ENCODE measurements at regions not wholly inside any gene's neighbourhood (a gene's known extent, or its start where the extent isn't known, plus 50 kb on each side); places are given as distances from the start of the nearest gene placed in this dataset.

DNA sequence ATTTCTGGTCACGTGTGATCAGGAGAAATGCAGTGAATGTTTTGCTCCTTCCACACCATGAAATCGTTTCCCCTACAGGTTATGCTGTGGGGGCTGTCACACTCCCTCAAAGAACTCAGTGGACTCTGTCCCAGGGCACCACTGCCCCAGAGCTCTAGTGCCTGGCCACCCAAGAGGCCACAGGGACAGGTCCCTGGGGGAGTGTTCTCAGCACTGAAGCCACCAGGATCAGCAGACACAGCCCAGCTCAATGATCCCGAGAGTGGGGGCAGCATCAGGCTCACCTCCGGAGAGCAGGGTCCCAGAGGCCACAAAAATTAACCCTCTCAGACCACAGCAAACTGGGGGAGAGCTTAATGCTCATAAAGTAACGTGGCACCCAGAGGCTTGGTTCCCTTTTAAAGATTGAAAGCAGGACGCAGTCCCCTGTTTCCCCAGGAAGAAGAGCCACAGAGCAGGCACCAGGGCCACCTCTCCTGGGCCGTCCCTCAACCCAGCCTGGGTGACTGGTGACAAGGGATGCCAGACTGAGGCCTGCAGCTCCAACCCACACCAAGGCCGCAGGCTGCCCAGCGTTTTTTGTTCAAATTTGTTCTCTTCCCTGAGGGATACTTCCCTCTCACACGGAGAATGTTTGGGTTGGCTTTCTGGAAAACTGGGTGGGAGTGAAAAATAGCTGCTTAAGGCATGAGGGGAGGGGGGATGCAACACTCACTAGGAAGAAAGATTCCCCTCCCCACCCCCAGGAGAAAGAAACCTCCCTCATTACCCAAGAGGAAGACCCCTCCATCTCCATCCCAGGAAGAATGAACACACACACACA, 123.3 kb upstream of the IGF1R start:
- H3K9me3 ChIP-seq (ENCODE audit: control insufficient read depth, low read length, poor library complexity, severe bottlenecking), result no peaks in the 10 kb centered on the region
- Mint-ChIP-seq H3K36me3 (ENCODE audit: low read depth) (no peaks in the 10 kb centered on the region), H3K27me3 (peaks cover 31% of the 10 kb centered on the region), H3K4me3 (no peak overlapping the region), H3K27ac (no peak overlapping the region), H3K4me1 (no peaks in the 10 kb centered on the region)
- no peak for ATAC-seq
- no peak for DNase-seq

- no peak overlapping the region for H3K4me3 Mint-ChIP-seq
- DNase-seq (no peak), ATAC-seq (no peak)
- H3K4me1 Mint-ChIP-seq, result no peaks in the 10 kb centered on the region
- H3K27me3 Mint-ChIP-seq, result peaks cover 37% of the 10 kb centered on the region
- H3K9me3 ChIP-seq (ENCODE audit: control insufficient read depth, low read length, poor library complexity, severe bottlenecking), result no peaks in the 10 kb centered on the region
- no peaks in the 10 kb centered on the region for H3K36me3 Mint-ChIP-seq (ENCODE audit: low read depth)
- no peak overlapping the region for H3K27ac Mint-ChIP-seq
Observed at GRCh38 chr15:98525661-98526001, 122.7 kb upstream of the IGF1R start.

DNA sequence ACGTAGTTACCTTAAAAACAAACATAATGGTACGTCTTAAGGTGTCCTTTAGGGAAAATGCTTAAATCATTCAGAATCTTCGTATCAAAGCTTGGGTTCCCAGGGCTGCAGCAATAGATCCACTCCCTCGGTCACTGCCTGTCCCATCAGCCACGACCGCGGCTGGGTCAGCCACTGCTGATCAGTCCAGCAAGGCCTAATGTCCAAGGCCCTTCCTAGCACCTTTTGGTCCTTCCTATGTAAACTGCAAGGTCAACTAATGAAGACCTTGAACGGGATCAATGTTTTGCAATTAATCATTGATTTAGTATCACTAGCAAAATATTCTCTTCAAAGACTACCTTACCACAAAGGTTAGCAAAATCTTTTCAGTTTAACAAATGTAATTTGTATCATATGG, 122.2 kb upstream of the IGF1R start:
- H3K4me3 Mint-ChIP-seq, result no peak overlapping the region
- H3K4me1 Mint-ChIP-seq, result no peaks in the 10 kb centered on the region
- ATAC-seq (no peak), DNase-seq (no peak)
- peaks cover 41% of the 10 kb centered on the region for H3K27me3 Mint-ChIP-seq
- no peaks in the 10 kb centered on the region for H3K36me3 Mint-ChIP-seq (ENCODE audit: low read depth)
- H3K9me3 ChIP-seq (ENCODE audit: control insufficient read depth, low read length, poor library complexity, severe bottlenecking), result no peaks in the 10 kb centered on the region
- no peak overlapping the region for H3K27ac Mint-ChIP-seq

DNA sequence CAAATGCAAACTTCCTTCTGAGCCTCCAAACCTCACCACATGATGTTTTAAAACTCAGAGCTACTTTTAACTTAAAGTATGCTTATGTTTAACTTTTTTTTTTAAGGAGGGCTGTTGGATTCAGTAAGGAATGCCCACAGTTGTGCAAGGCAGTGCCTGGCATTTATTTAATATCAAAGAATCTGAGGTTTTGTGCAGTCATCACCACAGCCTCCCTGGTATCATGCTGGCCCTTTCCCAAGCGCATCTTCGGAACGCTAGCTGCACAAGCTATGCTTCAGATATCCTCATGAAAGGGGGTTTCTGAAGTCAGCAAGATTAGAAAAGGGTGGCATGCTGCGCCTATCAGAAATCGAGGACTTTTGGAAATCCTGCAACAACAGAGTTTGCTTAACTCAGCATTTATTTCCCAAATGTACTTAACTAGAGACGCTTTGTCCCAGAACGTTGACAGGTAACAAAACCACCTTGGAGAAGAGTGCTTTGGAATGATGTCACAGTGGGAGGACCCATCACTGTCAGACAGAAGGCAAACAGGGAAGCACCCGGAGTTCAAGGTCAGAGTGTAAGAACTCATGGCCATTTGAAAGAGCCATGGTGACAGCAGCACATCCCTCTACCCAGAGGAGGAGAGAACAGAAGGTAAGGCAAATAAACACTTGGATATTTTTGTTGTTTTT, 120.2 kb upstream of the IGF1R start:
- no peaks in the 10 kb centered on the region for H3K9me3 ChIP-seq (ENCODE audit: control insufficient read depth, low read length, poor library complexity, severe bottlenecking)
- ATAC-seq (no peak), DNase-seq (no peak)
- H3K4me3 Mint-ChIP-seq, result no peak overlapping the region
- no peaks in the 10 kb centered on the region for H3K36me3 Mint-ChIP-seq (ENCODE audit: low read depth)
- H3K27me3 Mint-ChIP-seq, result peaks cover 51% of the 10 kb centered on the region
- H3K27ac Mint-ChIP-seq, result no peak overlapping the region
- peaks cover 2% of the 10 kb centered on the region for H3K4me1 Mint-ChIP-seq

GRCh38 chr15:98529205-98530145, 118.9 kb upstream of the IGF1R start:
- Mint-ChIP-seq H3K4me1 (peaks cover 2% of the 10 kb centered on the region), H3K4me3 (peak overlapping the region; percentile 25), H3K27ac (no peak overlapping the region), H3K27me3 (peaks cover 52% of the 10 kb centered on the region), H3K36me3 (ENCODE audit: low read depth) (peaks cover 2% of the 10 kb centered on the region)
- ATAC-seq, result no peak
- DNase-seq, result no peak
- H3K9me3 ChIP-seq (ENCODE audit: control insufficient read depth, low read length, poor library complexity, severe bottlenecking), result no peaks in the 10 kb centered on the region

DNA sequence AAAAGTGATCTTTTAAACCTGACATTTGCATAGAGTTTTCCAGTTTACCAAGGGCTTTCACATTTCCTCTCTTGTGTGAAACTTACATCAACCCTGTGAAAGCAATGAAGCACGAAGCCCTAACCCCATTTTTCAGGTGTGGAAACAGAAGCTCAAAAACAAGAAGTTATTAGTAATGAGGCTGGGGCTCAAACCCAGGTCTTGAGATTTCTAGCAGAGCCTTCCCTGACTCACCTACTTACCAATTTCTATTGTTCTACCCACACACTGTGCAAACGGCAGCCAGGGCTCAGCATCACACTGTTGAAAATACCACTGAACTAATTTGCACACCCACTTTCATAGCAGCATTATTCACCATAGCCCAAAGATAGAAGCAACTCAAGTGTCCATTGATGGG, 117.8 kb upstream of the IGF1R start:
- Mint-ChIP-seq H3K27ac (no peak overlapping the region), H3K36me3 (ENCODE audit: low read depth) (peaks cover 2% of the 10 kb centered on the region), H3K4me1 (peaks cover 2% of the 10 kb centered on the region), H3K27me3 (peaks cover 55% of the 10 kb centered on the region), H3K4me3 (no peak overlapping the region)
- no peak for ATAC-seq
- no peak for DNase-seq
- no peaks in the 10 kb centered on the region for H3K9me3 ChIP-seq (ENCODE audit: control insufficient read depth, low read length, poor library complexity, severe bottlenecking)

DNA sequence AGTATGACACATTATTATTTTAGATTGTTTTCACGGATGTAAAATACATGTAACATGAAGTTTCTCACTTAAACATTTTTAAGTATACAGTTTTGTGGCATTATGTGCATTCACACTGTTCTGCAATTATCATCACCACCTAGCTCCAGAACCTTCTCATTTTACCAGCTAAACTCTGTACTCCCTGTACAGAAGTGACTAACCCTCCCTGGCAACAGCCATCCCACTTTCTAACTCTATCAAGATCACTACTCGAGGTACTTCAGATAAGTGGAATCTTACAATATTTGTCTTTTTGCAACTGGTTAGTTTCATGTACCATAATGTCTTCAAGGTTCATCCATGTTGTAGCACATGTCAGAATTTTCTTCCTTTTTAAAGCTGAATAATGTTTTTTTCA, 116.3 kb upstream of the IGF1R start:
- H3K9me3 ChIP-seq (ENCODE audit: control insufficient read depth, low read length, poor library complexity, severe bottlenecking), result no peaks in the 10 kb centered on the region
- Mint-ChIP-seq H3K4me3 (no peak overlapping the region), H3K27me3 (peaks cover 64% of the 10 kb centered on the region), H3K36me3 (ENCODE audit: low read depth) (peaks cover 2% of the 10 kb centered on the region), H3K4me1 (peaks cover 2% of the 10 kb centered on the region), H3K27ac (no peak overlapping the region)
- DNase-seq (no peak), ATAC-seq (no peak)

DNA sequence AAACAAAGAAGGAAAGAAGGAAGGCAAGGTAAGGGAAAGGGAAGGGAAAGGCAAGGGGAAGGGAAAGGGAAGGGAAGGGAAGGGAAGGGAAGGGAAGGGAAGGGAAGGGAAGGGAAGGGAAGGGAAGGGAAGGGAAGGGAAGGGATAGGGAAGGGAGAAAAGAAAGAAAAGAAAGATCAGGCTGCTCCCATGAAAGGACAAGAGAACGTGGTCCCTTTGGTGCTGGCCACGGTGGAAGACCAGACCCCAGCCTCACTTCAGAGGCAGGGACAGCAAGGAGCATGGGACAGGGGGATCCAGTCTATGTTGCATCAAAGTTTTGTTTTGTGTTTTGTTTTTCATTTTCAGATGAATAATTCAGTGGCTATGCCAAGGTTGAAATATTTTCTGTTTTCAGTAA, 111.4 kb upstream of the IGF1R start:
- H3K36me3 Mint-ChIP-seq (ENCODE audit: low read depth), result peaks cover 2% of the 10 kb centered on the region
- no peaks in the 10 kb centered on the region for H3K9me3 ChIP-seq (ENCODE audit: control insufficient read depth, low read length, poor library complexity, severe bottlenecking)
- H3K4me1 Mint-ChIP-seq, result peaks cover 2% of the 10 kb centered on the region
- ATAC-seq, result no peak
- DNase-seq, result no peak
- H3K27ac Mint-ChIP-seq, result no peak overlapping the region
- no peak overlapping the region for H3K4me3 Mint-ChIP-seq
- peaks cover 64% of the 10 kb centered on the region for H3K27me3 Mint-ChIP-seq

DNA sequence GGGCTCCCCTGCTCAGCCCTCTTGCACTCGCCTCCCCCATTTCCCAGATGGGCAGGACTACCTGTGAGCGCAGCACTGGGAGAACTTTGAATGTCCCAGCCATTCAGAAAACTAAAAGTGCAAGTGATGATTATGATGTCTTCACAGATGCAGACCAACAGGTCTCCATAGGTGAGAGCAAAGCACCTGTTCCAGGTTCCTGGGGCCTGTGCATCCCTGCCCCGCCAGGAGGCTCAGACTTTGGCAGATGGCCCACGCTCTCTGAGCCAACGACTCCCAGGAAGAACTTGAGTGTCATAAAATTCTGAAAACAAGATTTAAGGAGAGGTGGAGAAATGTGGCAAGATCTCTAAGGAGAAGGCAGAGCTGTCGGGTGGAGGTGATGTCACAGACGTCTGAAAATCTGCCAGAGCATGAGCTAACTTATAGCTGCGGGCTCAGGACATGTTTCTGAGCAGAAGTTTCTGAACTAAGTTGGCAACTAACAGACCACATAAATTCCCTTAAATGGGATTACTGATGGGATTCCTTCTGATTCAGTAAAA, 110.8 kb upstream of the IGF1R start:
- peaks cover 4% of the 10 kb centered on the region for H3K36me3 Mint-ChIP-seq (ENCODE audit: low read depth)
- no peaks in the 10 kb centered on the region for H3K9me3 ChIP-seq (ENCODE audit: control insufficient read depth, low read length, poor library complexity, severe bottlenecking)
- no peak overlapping the region for H3K27ac Mint-ChIP-seq
- H3K27me3 Mint-ChIP-seq, result peaks cover 58% of the 10 kb centered on the region
- no peak overlapping the region for H3K4me3 Mint-ChIP-seq
- peaks cover 2% of the 10 kb centered on the region for H3K4me1 Mint-ChIP-seq
- DNase-seq (no peak), ATAC-seq (no peak)

DNA sequence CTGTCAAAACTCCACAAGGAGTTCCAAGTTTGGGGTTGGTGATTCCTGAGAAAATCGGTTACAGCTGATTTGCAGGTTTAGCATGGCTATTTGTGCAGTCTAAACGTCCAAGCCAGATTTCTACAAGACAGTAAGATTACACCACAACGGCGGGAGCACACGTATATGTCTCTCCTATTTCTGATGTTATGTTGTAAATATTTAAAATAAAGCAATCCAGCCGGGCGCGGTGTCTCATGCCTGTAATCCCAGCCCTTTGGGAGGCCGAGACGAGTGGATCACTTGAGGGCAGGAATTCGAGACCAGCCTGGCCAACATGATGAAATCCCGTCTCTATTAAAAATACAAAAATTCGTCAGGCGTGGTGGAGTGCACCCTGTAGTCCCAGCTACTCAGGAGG, 106.8 kb upstream of the IGF1R start:
- no peaks in the 10 kb centered on the region for H3K9me3 ChIP-seq (ENCODE audit: control insufficient read depth, low read length, poor library complexity, severe bottlenecking)

GRCh38 chr15:98543237-98543636, 105.1 kb upstream of the IGF1R start:
- Mint-ChIP-seq H3K27me3 (peaks cover 65% of the 10 kb centered on the region), H3K4me1 (peaks cover 5% of the 10 kb centered on the region), H3K4me3 (no peak overlapping the region), H3K27ac (no peak overlapping the region), H3K36me3 (ENCODE audit: low read depth) (peaks cover 2% of the 10 kb centered on the region)
- ATAC-seq, result no peak
- no peaks in the 10 kb centered on the region for H3K9me3 ChIP-seq (ENCODE audit: control insufficient read depth, low read length, poor library complexity, severe bottlenecking)
- no peak for DNase-seq

More for the DNA sequence above, 106.8 kb upstream of the IGF1R start:
- ATAC-seq (no peak), DNase-seq (no peak)
- H3K27me3 Mint-ChIP-seq, result peaks cover 60% of the 10 kb centered on the region
- H3K36me3 Mint-ChIP-seq (ENCODE audit: low read depth), result peaks cover 2% of the 10 kb centered on the region
- H3K27ac Mint-ChIP-seq, result peak overlapping the region; percentile 16
- no peak overlapping the region for H3K4me3 Mint-ChIP-seq
- no peaks in the 10 kb centered on the region for H3K4me1 Mint-ChIP-seq

GRCh38 chr15:98546329-98546728, 102.0 kb upstream of the IGF1R start:
- Mint-ChIP-seq H3K4me3 (no peak overlapping the region), H3K27me3 (peaks cover 57% of the 10 kb centered on the region), H3K27ac (no peak overlapping the region), H3K4me1 (peaks cover 11% of the 10 kb centered on the region), H3K36me3 (ENCODE audit: low read depth) (peaks cover 2% of the 10 kb centered on the region)
- ATAC-seq, result no peak
- no peaks in the 10 kb centered on the region for H3K9me3 ChIP-seq (ENCODE audit: control insufficient read depth, low read length, poor library complexity, severe bottlenecking)
- DNase-seq, result no peak

- ATAC-seq (no peak), DNase-seq (no peak)
- Mint-ChIP-seq H3K4me1 (peaks cover 11% of the 10 kb centered on the region), H3K27me3 (peaks cover 54% of the 10 kb centered on the region), H3K36me3 (ENCODE audit: low read depth) (peaks cover under 1% of the 10 kb centered on the region), H3K27ac (no peak overlapping the region), H3K4me3 (peak overlapping the region; percentile 87)
- no peaks in the 10 kb centered on the region for H3K9me3 ChIP-seq (ENCODE audit: control insufficient read depth, low read length, poor library complexity, severe bottlenecking)
Observed at GRCh38 chr15:98547275-98547674, 101.1 kb upstream of the IGF1R start.

Data from T-helper 17 cell (primary cell).